ENCODE measurements at regions not wholly inside any gene's neighbourhood (a gene's known extent, or its start where the extent isn't known, plus 50 kb on each side); places are given as distances from the start of the nearest gene placed in this dataset.
"Not testable (repeated sequence)": the region's sequence is repeated elsewhere in the genome, so short reads cannot be mapped to it uniquely, and the experiment has no call there.

DNA sequence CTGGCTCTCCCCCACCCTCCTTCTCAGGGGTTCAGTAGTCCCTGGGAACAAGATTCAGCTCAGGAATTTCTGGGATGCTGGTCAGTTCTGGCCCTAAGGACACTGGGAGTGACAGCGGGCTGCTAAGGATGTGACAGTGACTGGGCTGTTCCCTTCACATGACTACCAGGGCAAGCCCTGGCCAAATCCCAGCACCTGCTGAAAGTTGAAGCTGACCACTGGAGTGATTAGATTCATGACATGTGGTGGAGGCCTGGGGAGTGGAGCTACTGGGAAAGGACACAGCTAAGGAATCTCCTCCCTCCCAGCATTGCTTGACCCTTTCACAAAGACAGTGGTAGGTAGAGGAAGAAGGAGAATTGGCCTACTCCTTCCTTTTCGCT is 204.9 kb downstream of the DAD1 start:
- DNase-seq, result no peak

- no peak for DNase-seq
These were observed 205.4 kb downstream of the DAD1 start for GRCh38 chr14:22383515-22384166.

- DNase-seq, result no peak
These were observed 206.1 kb downstream of the DAD1 start for GRCh38 chr14:22382955-22383354.

DNA sequence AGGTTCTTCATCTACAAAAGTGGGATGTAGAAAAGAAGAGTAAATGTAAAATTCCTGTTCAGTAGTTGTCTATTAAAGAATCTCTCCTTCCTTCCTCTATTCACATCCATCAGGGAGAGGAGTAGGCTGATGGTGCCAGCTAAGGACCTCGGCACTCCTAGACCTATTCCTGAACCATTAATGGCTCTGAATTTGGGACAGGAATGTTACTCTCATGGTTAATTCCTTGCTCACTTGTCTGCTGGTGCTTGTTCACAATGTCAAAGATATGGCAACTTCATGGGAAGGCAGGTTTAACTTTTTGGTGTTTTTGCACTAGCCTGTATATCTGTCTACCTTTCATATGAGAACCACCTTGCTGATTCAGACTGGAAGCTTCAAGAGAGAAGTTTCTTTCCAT is 206.6 kb downstream of the DAD1 start:
- DNase-seq, result no peak

GRCh38 chr14:22381766-22382165 is 207.3 kb downstream of the DAD1 start:
- DNase-seq, result no peak

- no peak for DNase-seq
These were observed 207.6 kb downstream of the DAD1 start for GRCh38 chr14:22381408-22381760.

DNA sequence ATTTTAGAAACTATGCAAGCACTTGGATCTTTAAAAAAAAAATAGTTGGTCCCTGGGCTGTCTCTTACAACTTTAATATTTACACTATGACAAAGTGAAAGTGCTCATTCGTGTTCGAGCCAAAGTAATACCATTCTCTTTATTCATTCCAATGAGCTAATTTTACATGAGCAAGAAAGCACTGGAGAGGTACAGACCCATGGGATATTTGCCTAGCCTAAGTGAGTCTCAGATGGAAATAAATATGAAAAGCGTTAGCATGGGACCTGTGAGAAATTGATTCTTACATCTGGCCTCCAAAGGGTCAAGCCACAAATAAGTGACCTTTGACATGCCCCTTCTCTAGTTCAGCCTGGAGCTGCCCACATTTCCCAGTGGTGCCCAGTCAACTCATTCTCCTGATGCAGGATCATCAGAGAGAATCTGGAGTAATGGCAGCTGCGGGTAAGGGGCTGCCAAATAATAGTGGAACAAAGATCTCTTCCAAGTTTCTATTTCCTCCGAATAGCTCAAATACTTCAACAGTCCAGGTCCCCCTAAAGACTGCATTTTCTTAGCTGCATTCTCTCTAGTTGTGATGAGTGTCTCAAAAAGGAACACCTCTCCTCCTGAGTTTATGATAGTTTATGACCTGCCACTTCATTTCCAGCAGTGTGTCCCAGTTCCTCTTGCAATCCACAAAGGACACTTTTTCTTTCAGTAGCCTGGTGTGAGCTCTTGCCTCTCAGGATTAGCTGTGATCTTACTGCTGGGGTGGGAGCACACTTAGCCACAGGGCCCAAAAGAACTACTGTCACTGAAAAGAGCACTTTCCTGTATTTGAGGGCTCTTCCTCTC is 208.2 kb downstream of the DAD1 start:
- no peak for DNase-seq

DNA sequence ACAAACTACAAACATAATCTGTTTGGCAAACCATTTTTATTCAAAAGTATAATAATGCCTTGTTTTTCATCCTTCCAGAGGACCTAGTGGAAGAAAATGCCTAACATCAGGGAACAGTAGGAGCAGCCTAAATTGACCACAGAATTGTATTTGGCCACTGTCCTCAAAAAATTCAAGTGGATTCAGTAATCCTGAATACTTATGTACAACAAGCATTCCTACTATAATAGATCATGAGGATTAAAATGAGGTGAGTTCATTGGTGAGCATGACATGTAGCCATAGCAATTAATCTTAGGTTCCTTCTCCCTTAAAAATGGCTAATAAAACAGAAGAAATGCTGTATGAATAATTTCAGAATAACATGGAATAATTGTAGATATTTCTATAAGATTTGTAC is 209.3 kb downstream of the DAD1 start:
- DNase-seq, result no peak

DNA sequence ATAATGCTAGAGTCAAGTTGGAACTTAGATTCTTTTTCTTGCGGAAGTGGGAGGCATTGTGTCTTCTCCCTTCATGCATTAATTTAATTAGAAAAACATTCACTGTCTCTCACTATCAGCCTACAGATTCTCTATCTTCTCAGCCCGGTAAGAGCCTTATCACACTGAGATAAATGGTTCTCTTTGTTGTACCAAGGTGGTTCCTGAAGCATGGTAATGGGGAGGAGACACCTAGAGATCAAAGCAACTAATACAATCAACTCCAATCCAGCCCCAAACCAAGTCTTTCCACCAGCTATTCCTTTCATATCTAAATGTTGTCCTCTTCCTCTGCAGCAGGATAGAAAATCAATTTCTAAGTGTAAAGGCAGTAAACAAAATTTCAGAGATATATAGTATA is 210.8 kb downstream of the DAD1 start:
- no peak for DNase-seq

DNA sequence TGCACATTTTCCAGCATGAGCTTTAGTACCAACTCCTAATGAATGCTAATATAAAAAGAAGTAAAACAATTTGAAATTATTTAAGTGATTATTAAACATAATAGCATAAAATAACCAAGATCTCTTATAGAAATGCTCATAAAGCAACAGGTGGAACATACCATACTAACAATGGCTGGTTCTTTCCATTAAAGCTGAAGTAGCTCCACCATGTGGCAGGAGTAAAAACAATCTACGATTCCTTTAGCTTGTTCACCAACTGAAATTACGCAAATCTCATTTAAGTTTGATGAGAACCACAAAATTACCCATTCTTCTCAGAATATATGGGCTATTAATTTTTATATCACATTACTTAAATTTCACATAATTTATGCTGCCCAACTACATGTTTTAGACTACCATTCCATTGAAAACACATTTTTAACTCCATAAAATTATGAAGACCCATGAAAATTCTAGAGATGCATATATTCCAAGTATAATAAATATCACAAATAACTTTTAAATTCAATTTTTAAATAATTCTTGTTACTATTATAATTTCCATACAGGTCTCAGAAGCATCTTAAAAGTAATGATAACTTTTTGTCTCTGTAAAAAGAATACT is 213.6 kb downstream of the DAD1 start:
- no peak for DNase-seq

- DNase-seq, result no peak
These were observed 218.8 kb downstream of the DAD1 start for GRCh38 chr14:22370084-22370847.

GRCh38 chr14:22358726-22359125 is 230.3 kb downstream of the DAD1 start:
- no peak for DNase-seq

DNA sequence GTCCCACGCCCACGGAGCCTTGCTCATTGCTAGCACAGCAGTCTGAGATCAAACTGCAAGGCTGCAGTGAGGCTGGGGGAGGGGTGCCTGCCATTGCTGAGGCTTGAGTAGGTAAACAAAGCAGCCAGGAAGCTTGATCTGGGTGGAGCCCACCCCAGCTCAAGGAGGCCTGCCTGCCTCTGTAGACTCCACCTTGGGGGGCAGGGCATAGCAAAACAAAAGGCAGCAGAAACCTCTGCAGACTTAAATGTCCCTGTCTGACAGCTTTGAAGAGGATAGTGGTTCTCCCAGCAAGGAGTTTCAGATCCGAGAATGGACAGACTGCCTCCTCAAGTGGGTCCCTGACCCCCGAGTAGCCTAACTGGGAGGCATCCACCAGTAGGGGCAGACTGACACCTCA is 239.7 kb downstream of the DAD1 start:
- DNase-seq, result not testable (repeated sequence)

DNA sequence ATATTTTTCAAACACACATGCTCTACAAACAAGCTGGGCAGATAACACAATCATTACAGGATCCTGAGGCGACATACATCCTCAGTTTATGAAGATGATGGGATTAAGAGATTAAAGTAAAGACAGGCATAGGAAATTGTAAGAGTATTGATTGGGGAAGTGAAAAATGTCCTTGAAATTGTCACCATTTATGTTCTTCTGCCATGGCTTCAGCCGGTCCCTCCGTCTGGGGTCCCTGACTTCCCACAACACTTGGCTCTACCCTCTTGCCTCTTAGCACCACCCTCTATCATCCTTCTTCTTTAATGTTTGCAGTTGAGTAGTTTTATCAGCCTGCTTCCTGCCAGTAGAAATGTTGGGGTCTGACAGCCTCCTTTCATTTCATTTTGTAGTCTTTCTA is 244.4 kb downstream of the DAD1 start:
- DNase-seq, result no peak

- not testable (repeated sequence) for DNase-seq
These were observed 244.8 kb downstream of the DAD1 start for GRCh38 chr14:22344209-22344608.

- no peak for DNase-seq
These were observed 248.0 kb downstream of the DAD1 start for GRCh38 chr14:22341049-22341448.

- DNase-seq, result peak; percentile 93
These were observed 249.9 kb downstream of the DAD1 start for GRCh38 chr14:22338917-22339715.

GRCh38 chr14:22338381-22338780 is 250.6 kb downstream of the DAD1 start:
- DNase-seq, result no peak

GRCh38 chr14:22337938-22338337 is 251.1 kb downstream of the DAD1 start:
- no peak for DNase-seq

GRCh38 chr14:22337521-22337920 is 251.5 kb downstream of the DAD1 start:
- no peak for DNase-seq

- no peak for DNase-seq
These were observed 253.0 kb downstream of the DAD1 start for GRCh38 chr14:22336031-22336430.

- DNase-seq, result no peak
These were observed 254.4 kb downstream of the DAD1 start for GRCh38 chr14:22334627-22335026.

DNA sequence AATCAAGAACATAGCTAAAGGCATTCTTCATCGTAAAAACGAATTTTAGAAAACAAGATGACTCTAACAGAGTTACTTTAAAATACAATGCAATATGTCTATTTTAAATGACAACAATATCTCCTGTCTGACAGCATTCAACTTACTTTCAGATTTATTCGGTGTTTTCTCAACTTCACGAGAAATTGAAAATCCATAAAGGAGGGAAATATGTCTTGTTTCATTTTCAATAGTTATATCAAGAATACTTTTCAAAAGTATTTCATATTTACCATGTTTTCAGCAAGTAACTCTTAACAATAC is 254.8 kb downstream of the DAD1 start:
- no peak for DNase-seq

Measured in right forelimb (tissue), 1 donor.